ENCODE measurements at regions not wholly inside any gene's neighbourhood (a gene's known extent, or its start where the extent isn't known, plus 50 kb on each side); places are given as distances from the start of the nearest gene placed in this dataset.
A peak's percentile ranks its signal among the peaks of the same experiment; 100 is the strongest.

- peak in 1 of 2 donors; percentile 49 for DNase-seq (ENCODE audit: low read depth in 2 of 2)
Measured at GRCh38 chr12:66066137-66066928, 64.2 kb downstream of the LLPH start.

DNA sequence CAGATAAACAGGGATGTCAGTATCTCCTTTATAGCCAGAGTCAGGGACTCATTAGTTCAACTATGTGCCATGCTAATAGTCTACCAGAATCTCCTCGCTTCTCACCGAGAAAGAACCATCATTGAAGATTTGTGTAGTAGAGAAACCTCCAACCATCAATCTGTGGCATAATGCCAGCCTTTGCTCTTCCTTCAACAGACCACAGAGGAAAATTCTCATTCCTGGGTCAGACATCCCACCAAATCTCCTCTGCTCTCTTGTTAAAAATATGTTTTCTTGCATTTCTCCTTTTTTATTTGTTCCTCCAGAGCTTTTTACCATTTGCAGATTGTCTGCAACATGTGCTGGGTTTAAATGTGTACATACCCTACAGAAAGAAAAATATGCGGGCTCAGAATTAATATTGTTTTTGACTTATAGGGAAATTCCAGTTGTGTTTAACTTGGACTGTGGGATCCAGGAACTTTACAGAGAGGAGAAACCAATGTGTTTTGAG is 64.9 kb downstream of the LLPH start:
- DNase-seq (ENCODE audit: low read depth in 2 of 2) = no peak

DNA sequence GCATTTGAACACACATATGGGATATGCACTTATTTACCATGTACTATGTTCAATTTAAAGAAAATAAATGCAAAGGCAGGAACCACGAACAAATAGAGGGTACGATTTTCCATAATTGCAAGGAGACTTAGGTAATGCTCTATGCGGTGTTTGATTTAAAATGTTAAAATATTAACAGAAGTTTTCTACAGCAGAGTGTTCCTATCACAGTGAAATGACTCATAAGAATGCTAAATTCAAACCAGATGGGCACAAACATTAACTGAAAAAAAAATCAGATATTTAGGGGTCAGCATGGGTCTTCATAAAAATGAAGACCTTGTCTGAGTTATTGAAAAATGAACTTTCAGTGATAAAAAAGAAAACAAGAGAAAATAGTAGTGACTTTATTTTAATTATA is 65.4 kb downstream of the LLPH start:
- DNase-seq (ENCODE audit: low read depth in 2 of 2) = no peak

GRCh38 chr12:66063916-66064315 is 66.6 kb downstream of the LLPH start:
- DNase-seq (ENCODE audit: low read depth in 2 of 2) = no peak

GRCh38 chr12:66062290-66062625 is 68.3 kb downstream of the LLPH start:
- DNase-seq (ENCODE audit: low read depth in 2 of 2) = no peak

DNA sequence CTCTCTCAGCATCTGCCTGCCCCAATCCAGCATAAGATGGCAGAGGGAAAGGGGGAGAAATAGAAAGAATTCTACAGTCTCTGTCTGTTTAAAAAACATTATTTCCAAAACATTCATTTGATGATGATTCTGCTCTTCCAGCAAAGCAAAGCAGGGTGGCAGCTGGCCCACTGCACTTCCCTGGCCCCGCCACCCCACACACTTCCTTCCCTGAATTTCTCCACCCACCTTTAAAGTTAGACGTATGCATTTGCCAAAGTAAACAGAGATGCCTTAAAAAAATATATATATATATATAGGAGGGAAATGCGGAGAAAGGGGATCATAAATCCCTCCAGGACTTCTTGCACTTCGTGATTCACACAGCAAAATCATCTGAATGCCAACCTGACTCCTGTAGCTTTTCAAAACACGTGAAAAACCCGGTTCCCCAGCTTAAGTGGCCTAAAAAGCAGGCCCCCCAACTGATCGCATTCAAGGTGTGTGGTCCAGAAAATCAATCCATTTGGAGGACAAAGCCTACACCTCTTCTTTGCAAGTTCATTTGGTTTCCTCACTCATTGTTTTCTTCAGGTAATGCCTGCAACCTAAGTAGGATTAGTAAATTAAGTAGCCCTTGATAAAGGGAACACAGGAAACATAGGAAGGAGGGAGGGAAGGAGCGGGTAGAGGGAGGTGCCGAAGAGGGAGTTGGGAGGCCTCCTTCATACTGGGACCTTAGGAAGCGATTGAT is 68.8 kb downstream of the LLPH start:
- DNase-seq (ENCODE audit: low read depth in 2 of 2) = peak in 1 of 2 donors; percentile 63

DNA sequence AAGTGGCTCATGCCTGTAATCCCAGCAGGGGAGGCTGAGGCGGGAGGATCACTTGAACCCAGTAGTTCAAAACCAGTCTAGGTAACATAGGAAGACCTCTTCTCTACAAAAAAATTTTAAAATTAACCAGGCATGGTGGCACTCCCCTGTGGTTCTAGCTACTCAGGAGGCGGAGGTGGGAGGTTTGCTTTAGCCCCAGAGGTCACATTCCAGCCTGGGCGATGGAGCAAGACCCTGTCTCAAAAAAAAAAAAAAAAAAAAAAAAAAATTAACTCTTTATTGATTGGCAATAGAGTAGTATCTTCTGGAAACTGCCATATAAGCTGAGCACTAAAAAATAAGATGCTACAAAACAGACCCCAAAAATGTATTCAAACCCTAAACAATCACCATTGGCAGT is 69.5 kb downstream of the LLPH start:
- DNase-seq (ENCODE audit: low read depth in 2 of 2) = no peak

DNA sequence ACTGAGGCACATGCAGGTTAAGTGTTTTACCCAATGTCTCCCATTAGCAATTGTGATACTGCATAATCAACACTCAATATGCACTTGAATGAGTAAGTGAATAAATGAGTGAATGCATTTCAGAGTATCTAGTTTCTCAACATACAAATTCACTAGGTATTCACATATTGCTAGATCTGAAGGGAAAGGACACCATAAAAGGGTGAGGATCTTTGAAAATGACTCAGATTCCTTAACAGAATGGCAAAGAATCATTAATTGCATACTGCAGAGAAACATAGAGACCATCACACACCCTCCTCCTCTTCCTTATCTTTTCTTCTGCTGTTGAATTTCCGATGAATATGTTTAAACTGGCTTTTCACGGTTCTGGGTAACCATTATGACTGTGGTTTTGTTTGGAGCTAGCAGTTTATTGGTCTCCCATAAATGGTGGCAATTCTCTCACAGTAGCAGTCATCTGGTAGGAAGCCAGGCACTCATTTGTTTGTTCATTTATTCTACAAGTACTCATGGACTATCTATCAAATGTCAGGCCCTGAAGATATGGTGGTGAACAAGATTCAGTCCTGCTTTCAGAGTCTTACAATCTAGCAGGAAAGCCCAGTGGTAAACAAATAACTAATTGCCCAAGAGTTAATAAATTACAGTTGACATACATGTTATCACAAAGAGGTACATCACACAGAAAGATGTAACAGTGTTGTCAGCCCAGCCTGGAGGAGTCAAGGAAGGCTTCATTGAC is 70.2 kb downstream of the LLPH start:
- no peak for DNase-seq (ENCODE audit: low read depth in 2 of 2)

DNA sequence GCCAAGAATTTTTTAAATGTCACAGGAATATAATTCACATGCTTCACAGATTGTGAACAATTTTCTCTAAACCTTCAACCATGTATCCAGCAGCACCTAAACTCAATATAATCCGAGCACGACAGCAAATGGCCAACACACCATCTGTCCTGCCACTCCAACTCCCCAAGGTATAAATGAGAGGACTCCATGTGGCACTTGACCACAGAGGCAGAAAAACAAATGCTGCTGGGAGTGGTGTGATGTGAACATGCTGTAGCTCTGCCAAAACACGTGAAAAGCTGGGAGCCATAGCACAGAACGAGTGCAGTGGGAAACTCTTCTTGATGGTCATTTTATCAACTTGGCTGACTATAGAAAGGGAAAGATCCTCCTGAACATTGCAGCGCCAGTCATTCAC is 70.9 kb downstream of the LLPH start:
- DNase-seq (ENCODE audit: low read depth in 2 of 2) = no peak

DNA sequence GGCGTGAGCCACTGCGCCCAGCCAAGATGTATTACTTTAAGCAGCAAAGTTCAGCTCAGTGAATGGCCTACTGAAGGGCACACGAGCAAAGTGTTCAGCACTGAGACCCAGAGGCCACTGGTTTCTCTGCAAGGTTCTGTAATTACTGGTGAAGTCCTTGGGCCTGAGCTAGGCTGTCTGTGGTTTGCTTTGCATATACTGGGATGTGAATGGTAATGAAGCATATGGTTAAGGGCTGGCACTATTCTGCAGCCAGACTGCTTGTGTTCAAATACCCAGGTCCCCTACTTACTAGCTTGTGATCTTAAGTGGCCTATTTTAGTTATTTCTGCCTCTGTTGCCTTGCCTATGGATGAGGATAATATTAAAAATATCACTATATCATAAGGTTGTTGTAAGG is 72.0 kb downstream of the LLPH start:
- DNase-seq (ENCODE audit: low read depth in 2 of 2) = no peak

GRCh38 chr12:66055837-66056319 is 74.7 kb downstream of the LLPH start:
- DNase-seq (ENCODE audit: low read depth in 2 of 2) = no peak

- no peak for DNase-seq (ENCODE audit: low read depth in 2 of 2)
Measured at GRCh38 chr12:66052988-66053615, 77.4 kb downstream of the LLPH start.

DNA sequence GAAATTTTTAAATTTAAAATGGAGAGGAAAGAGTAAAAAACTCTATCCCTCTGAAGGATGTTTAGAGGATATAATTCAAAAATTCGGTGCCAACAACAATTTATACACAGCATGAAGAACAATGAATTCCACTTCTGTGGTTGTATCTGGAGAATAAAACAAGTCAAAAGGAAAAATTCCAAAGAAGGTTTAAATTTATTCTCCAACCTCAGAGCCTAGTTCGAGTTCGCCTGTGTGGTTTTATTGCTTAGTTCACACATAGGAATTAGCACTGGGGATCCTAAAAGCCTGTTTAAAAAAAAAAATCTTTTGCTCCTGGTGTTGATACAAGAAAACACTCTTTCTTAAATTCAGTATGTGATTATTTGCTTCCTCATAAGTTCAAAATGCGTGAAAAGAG is 79.2 kb downstream of the LLPH start:
- no peak for DNase-seq (ENCODE audit: low read depth in 2 of 2)

GRCh38 chr12:66050610-66051009 is 79.9 kb downstream of the LLPH start:
- no peak for DNase-seq (ENCODE audit: low read depth in 2 of 2)

DNA sequence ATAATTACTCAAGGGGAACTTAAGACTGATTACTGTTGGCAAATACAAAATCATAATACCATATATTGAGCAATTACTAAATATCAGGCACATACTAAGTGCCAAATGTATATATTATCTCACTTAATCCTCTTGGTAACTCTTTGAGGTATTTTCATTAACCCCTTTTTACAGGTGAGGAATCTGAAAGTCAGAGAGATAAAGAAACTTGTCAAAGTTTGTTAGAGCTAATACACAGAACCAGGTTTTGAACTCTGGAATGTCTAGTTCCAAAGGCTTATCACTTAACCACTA is 80.3 kb downstream of the LLPH start:
- no peak for DNase-seq (ENCODE audit: low read depth in 2 of 2)

DNA sequence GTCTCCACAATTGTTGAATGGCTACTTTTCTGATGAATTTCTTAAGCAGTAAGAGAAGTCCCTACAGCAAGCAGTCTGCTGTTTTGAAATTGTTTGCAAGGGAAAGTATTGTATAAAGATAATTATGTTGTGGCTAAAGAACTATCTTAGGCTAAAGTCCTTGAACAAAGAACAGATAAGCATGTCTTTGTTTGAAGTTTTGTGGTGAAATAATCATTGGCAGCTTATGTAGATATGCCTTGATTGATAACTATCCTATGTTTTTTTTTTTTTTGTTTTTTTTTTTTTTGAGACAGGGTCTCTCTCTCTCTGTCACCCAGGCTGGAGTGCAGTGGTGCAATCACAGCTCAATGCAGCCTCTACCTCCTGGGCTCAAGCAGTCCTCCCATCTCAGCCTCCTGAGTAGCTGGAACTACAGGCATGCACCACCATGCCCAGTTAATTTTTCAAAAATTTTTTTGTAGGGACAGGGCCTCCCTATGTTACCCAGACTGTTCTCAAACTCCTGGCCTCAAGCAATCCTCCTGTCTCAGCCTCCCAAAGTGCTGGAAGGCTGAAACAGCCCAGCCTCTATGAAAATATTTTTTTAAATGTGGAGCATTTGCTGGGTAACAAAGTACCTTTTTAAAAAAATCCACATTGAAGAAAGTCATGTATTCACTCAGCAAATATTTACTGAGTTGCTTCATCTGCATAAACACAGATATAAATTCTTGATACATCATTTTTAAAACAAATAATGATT is 80.8 kb downstream of the LLPH start:
- no peak for DNase-seq (ENCODE audit: low read depth in 2 of 2)

DNA sequence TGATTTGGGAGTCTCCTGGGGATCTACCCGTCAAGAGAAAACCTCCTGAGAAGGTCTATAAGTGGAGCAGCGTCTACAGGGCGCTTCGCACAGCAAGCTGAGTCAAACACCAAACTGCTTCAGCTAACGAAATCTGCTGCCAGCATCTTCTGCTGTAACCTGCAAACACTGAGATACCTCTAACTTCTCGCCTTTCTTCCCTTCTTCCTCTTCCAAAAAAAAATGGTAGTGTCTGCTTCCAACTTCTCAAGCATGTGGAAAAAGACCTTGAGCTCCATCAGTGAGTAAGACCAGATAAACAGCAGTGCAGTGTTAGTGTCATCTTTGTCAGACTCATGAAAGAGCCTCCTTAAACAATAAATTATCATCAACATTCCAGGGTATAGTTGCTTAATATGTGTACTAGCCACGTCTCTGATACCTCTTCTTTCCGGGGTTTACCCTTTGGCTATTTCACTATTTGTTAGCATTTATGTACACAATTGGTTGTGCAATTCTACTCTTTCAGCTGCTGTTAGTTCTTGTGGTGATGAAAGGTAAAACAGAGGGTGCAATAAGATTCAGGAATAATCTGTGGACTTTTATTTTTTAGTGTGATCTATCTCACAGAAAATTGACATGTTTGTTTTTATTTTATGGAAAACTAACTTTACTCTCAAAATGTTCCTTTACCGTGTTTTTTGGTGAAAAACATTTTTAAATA is 81.6 kb downstream of the LLPH start:
- DNase-seq (ENCODE audit: low read depth in 2 of 2) = no peak

DNA sequence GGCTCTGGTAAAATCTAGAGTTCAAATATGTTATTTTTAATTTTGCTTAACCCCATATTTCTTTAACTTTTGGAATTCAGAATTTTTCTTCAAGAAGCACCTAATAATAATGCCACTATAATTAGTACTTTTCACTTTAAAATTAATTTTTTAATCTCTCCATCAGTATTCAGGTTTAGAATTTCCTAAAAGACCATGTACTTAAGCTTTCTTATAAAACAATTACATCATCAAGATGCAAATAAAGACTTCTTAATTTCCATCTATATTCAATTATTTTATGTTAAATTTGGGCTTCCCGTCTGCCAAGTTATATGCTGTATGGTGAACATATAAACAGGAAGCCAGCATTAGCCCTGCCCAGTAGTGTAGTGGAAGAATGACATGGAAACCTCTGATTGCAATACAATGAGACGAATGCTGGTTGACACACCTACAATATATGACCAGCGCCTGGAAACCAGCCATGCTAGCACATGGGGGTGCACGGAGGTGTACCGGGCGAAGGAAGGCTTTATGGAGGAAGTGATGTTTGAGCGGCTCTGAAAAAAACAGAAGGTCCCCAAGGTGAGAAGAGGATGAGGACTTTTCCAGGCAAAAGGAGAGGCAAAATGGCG is 82.2 kb downstream of the LLPH start:
- DNase-seq (ENCODE audit: low read depth in 2 of 2) = peak; percentile 27 to 41

- no peak for DNase-seq (ENCODE audit: low read depth in 2 of 2)
Measured at GRCh38 chr12:66047411-66048021, 83.0 kb downstream of the LLPH start.

DNA sequence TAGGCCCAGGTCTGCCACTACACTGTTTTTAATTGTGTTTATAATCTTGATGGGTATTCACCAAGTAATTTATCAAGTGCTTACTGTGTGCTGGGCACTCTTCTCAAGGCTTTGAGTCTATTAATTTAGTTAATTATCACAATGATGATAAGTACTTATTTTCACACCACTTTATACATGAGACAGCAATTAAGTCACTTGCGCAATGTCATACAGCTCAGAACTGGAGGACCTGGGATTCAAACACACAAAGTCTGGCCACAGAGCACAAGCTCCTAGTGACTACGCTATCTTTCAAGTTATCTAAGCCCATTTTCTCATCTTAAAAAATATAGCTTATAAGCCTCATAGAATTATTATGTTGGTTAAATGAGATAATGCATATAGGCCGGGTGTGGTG is 85.0 kb downstream of the LLPH start:
- DNase-seq (ENCODE audit: low read depth in 2 of 2) = no peak
